GM21619 (cell line): ENCODE measurements at regions not wholly inside any gene's neighbourhood (a gene's known extent, or its start where the extent isn't known, plus 50 kb on each side); places are given as distances from the start of the nearest gene placed in this dataset.
"Not testable (repeated sequence)": the region's sequence is repeated elsewhere in the genome, so short reads cannot be mapped to it uniquely, and the experiment has no call there.

ENCODE experiments used
- ATAC-seq: cut with Tn5 transposase; IDR thresholded peaks from one replicate; pipeline ENCODE4 v1.9.1; 2021; ENCODE audit not compliant: unreplicated experiment

DNA sequence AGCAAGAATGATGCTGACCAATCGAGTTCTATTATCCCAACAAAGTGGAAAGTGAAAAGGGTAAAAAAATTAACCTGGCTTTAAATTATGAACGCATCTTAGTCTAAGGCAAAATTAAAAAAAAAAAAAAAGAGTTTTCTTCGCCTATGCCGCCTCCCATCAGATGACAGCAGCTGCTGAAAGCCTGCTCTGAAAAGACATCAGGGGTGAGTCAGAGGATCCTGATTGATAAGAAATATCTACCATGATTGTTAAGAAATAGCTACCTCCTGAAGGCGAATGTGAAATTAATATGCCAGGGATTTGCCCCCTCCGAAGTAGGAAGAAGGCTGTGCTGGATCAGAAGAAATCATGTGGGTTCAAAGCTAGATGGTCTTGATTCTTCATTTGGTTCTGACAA lies 216.8 kb upstream of the C1orf87 start:
- ATAC-seq: no peak

DNA sequence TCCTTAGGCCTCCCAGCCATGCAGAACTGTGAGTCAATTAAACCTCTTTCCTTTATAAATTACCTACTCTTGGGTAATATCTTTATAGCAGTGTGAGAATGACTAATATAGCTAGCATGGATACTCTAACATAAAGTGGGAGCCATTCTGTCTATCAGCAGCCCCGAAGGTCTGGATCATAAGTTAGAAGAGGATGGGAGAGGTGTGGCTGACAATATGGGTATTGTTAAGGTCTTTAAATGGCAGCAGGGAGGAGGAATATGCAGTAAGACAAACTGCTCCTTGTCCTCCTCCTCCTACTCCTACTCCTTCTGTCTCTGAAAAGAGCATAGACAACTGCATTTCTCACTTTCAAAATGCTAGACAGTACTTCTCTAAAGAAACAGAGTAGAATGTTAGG lies 214.0 kb upstream of the C1orf87 start:
- no peak for ATAC-seq

DNA sequence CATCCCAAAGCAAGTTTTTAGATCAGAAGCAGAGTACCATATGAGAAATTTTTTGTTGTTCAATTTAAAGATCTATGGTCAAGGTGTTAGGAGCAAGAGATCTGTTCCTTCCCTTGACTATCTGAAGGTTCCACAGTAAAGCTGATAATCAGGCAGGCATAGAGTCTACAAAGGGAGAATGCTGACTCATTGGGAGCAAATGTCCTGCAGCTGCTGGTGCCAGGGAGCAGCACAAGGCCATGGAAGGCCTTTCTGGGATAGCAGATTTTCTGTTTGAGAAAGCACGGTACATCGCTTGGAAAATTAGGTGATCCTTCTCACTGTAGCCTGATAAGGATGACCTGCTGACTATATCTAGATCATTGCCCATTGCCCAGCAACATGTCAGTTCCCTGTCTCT lies 210.1 kb upstream of the C1orf87 start:
- no peak for ATAC-seq

DNA sequence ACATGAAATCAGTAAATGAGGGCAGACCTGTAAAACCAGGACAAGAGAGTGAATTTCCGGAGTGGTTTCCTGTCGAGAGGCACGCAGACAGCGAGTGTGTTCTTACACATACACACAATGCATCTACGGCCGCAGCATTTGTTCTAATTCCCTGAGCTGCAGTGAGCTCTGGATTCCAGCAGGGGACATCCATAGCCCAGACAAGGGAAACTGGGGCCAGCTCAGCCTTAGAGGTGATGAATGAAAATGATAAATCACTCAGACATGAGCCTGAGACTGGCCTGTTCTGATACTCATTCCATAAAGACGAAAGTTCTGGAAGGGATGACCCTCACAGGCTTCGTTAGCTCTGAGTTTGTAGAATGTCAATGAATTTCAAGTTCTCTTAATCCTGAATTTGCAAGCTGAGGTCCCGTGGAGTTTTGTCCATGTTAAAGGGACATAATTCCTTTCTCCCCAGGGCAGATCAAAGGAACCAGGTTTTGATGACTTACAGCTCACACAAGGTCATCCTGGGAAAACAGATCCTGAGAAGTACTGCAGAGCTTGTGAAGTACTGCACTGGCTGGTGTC lies 207.9 kb upstream of the C1orf87 start:
- peak; percentile 94 for ATAC-seq

DNA sequence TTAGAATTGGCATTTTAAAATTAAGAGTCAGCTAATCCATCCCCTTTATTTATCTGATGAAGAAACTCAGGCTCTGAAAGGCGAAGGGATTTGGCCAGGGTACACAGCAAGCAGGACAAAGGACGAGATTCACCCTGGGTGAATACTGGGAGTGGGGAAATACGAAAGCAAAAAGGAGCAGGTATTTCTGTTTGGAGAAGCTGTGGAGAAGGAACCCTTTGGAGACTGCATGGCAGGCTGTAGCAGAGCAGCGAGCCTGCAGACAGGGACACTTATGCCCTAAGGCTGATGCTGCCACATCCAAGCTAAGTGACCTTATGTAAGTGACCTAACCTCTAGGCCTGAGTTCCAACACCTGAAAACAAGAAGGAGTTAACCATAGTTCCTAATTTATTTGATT lies 207.2 kb upstream of the C1orf87 start:
- no peak for ATAC-seq

DNA sequence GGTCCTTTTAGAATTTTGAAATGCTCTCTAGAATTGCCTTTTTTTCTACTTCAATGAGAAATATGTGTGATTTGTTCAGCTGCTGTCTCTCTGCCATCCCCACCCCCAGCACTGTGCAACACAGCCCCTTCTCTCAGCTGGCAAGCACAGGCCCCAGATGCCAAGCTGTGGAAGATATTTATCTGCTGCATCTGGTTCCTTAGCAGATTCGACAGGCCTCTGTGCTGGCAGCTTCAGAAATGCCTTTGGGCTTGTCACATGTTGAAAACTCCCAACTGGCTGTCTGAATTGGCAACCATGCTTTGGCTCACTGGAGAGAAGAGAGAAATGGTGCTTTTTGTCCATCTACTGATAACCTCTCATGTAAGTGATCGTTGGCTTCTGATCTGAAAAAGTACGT lies 206.7 kb upstream of the C1orf87 start:
- ATAC-seq: no peak

DNA sequence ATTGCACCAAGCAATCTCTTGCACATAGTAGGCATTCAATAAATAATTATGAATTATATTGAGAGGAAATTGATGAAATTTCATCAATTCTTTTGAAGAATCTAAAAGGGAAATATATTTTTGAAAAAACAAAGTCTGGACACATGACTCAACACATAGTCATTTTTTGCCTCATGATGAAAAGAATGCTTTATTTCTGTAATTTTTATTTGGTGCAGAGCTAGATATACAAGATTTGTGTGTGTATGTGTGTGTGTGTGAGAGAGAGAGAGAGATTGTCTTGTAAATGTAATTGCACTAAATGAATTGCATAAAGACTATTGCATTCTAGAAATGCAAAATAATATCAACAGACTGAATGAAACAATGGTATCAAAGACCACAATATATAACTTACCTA lies 206.2 kb upstream of the C1orf87 start:
- no peak for ATAC-seq

DNA sequence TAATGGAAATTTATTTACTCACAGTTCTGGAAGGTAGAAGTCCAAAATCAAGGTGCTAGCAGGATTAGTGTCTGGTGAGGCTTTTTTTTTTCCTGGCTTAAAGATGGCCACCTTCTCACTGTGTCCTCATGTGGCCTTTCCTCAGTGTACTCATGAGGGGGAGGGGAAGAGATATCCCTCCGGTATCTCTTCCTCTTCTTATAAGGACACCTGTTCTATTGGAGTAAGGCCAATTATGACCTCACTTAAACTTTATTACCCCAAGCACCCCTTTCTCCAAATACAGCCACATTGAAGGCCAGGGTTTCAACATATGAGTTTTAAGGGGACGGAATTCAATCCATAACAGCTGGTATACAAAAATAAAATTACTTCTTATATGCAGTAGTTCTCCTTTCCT lies 203.7 kb upstream of the C1orf87 start:
- ATAC-seq: no peak

DNA sequence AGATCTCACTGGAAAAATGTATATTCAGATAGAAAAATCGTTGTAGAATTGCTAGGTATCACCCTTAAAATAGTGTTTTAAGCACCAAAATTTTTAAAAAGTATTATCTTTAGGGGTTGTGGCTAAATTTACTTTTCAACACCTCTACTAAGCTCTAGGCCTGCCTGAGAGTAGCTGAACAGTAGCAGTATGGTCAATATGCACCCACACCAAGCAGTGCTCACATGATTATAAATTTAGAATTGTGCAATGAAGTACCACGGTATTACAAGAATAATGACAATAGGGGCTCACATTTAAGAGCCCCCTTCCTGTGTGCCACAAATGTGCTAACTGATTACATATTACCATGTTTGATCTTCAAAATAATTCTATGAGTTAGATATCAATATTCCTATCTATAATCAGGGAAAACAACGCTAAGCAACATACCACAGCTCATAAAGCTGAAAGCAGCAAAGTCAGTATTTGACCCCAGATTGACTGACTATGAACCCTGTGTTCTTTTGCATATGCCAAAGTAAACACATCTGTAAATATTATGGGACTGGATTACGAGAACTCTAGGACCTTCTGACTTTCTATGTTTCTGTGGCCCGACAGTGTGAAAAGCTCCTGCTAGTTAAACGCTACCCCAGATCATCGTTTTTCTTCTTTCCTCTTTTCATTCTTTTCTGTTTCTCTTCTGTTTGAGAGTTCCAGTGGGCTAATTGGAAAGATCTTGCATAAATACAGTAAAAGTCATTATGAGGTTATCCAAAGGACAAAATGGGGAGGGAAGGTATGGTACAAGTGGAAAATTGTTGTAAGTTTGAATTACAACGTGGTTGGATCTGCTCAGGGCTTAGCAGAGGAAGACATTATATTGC lies 201.1 kb upstream of the C1orf87 start:
- ATAC-seq: no peak

DNA sequence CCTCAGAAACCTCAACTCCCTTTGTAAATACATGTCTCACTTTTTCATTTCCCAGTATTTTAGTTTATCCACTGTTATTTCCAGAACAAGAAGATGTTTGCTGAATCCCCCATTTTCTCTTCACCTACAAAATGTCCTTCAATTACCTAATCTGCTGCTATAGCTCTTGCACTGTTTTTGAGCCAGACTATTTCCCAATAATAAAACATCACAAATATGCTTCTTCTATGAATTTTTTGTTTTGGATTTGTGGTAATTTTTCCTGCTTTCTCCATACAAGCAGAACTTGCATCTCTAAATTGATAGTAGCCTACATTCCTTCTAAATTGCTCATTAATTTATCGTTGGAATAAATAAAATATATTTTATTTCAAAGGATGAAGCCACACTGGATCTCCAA lies 199.6 kb upstream of the C1orf87 start:
- no peak for ATAC-seq

DNA sequence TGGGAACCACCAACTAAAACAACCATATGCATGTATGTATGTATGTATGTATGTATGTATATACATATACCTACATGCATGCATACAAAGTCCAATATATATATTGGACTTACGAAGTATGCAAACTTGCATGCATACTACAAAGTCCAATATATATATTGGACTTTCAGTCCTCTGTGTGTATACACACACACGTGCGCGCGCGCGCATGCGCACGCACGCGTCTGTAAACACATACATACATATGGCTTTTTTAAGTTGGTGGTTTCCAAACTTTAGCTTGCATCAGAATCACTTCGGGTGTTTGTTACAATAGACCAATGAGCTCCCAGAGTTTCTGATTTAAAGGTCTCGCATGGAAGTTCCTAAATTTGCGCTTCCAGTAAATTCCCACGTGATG lies 197.5 kb upstream of the C1orf87 start:
- no peak for ATAC-seq

DNA sequence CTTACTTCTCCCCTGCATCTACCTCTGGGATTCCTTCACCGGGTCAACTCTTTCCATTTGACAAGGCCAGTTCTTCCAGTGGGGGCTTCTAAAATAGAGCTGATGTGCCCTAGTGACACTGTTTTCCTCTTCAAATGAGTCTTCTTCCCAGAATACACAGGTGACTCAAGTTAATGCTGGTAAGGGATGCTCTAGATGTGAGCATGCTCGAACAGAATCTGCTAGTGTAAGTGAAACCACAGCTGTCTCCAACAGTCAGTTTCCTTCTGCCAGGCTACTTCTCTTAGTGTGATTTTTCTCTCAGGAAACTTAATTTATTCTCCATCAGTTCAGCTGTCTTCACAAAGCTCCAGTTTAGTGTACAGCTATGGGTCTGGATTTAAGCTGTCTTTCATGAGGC lies 194.9 kb upstream of the C1orf87 start:
- no peak for ATAC-seq

DNA sequence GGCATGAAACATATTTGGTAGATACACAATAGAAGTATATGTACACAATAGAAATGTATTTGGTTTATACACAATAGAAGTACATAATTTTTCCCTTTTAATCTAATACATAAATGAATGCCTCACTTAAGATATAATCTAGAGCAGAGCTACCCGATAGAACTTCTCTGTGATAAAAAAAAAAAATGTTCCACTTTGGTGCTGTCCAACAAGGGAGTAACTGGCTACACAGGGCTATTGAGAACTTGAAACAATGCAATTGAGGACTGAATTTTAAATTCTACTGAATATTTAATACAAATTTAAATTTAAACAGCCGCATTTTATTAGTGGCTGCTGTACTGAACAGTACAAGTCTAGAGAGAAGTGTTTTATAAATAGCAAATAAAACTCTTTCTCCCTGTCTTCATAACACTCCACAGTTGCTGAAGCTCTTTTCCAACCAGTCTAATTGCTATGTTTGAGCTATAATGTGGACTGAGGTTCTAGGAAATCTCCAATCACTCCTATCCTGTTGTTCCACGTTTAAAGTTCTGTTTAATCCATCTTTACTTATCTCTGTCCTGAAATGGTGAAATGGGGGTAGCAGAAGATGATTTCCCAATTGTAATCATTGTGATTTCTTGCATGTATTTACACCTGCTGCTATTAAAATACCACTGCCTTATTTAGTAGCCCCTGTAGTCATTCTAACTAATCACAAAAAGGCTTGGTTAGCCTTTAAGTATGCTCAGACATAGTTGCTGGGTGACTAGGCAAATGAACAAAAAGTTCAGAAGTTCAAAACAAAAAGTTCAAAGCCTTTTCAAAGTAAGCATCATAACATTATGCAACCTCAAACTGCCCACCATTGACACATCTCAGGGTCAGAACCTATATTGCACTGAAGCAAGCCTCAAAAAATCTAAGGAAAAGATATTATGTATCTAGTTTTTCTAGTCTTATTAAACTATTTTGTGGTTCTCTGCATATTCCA lies 192.3 kb upstream of the C1orf87 start:
- no peak for ATAC-seq

DNA sequence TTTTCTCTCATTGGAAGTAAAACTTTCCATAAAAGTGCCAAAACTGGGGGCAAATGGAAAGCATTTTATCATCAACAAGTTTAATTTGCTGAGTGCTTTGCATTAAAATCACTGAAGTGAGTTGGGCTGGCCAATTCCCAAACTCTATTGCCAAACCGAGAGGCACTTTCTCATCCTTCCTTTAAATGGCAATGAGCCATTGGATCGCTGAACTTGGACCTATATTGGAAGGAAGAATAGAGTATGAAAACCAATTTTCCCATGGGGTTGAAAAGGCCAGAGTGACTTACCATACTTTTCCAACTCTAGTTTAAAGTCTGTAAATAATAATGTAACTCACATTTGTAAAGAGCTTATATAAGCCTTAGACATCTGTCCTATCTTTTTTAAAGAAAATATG lies 189.1 kb upstream of the C1orf87 start:
- no peak for ATAC-seq

DNA sequence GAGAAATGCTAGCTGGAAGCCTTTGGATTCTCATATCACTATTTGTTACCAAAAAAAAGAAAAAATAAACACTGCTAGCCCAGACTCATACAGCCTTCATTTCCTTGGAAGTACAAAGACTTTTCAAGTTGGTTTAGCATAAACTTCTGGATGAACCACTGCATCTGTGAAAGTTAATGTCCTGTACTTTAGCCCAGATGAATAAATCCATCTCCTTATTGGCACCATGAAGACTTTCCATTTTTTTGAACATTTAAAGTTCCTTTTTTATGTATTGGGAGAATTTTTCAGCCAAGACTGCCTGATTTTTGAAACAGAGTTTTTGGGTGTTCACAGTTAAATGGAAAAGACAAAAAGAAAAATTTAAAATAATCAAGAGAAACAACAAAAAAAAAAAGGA lies 184.0 kb upstream of the C1orf87 start:
- no peak for ATAC-seq

DNA sequence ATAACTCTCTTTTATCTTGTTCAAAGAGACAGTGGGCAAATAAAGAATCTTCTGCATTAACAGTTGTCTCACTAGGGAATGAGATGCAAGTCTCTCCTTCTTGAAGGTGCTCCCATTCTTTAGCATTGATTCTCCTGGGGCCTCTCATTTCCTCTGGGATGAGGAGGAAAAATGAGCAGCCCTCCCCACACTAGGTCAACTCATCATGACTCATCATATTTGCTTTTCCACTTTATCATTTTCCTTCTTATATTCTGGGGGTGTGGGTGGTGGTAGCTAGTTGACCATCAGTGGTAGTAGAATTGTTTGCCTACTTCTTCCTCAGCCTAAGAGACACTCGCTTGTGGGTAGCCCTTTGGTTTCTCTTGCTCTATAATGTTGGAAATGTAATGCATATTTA lies 182.0 kb upstream of the C1orf87 start:
- no peak for ATAC-seq

DNA sequence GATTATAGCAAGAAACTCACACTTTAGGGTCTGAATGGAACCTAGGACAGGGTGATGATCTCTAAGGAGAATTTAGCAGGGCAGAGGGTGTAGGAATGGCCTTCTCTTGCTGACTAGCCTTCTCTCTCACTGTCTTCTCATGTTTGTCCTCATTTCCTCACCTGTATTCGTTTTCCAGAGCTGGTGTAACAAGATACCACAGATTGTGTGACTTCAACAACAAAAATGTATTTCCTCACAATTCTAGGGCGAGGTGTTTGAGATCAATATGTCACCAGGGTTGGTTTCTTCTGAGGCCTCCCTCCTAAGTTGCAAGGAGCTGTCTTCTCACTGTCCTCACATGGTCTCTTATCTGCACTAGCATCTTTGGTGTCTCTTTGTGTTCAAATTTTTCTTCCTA lies 177.9 kb upstream of the C1orf87 start:
- no peak for ATAC-seq

DNA sequence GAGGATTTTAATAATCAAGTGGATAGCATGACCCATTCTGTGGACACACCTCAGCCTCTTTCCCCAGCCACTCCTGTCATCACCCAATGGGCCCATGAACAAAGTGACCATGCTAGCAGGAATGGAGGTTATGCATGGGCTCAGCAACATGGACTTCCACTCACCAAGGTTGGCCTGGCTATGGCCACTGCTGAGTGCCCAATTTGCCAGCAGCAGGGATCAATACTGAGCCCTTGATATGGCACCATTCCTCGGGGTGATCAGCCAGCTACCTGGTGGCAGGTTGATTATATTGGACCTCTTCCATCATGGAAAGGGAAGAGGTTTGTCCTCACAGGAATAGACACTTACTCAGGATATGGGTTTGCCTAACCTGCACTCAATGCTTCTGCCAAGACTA lies 173.9 kb upstream of the C1orf87 start:
- ATAC-seq: not testable (repeated sequence)

DNA sequence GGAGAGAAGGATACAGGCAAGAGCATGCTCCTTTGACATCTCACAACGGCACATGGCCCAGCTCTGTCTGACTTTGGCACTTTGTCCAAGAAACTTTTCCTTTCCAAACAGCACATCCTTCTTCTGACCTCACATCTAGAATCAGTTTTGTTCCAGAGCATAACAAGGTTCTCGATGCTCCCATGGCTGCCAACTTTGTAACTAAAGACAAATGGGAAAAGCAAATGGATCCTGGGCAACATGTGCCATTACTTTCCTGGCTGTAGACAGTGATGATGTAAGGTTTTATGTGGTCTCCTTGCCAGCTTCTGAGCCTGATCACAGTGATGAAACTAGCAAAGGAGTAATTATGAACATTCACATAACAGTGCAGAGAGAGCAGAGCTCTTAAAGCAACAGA lies 171.8 kb upstream of the C1orf87 start:
- no peak for ATAC-seq

DNA sequence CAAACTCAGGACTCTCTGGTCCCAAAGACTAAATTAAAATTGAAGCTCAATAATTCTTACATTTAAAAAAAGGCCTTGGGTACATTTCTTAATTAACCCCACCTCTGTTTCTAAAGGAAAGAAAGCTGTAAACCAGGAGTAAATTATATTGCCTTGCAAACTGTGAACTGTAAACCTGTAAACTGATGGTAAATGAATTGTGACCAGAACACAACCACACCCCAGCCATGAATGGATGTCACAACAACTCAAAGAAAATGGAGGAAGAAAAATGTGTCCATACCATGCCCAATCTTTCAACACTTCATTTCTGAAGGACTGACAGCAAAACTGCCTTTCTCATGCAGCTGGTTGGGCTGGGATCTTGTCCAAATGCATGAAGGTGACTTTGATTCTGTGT lies 171.3 kb upstream of the C1orf87 start:
- ATAC-seq: no peak

DNA sequence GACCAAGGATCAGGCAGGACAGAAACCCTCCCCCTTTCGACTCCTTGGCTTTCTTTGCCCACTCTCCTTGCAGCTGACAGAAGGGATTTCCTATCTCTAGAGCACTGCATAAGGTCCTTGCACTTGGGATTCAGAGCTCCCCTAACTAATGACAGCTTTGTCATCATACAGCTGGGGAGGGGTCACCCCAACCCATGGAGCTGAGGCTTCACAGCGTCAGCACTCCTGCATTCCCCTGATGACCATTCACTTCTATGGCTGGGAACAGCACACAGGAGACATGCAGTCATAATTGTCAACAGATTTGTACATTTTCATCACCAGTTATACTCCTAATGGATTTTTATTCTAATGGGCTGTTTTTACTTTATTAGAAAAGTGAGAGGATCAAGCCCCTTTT lies 161.7 kb upstream of the C1orf87 start:
- no peak for ATAC-seq

DNA sequence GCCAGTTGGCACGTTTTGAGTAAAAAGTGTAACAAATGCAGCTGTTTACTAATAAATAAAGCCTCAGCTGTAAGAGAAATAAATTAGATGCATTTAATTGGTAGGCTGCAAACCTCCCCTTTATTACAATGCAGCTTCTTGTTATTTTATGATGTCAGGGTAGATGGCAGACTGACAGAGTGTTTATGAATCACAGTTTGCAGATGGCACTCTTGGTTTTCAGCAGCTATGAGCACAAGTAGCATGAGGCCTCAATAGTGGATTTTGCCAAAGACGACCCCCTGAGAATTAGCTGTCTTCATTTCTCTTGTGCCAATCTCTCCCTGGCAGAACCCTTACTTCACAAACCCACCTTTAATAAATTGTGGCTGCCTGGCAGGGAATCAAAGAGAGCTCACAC lies 161.2 kb upstream of the C1orf87 start:
- ATAC-seq: no peak
